HEK293 (cell line): ENCODE measurements at regions not wholly inside any gene's neighbourhood (a gene's known extent, or its start where the extent isn't known, plus 50 kb on each side); places are given as distances from the start of the nearest gene placed in this dataset.

Source experiments
- CTCF ChIP-seq: fragments of 450-650 bp; formaldehyde crosslinking; IDR thresholded peaks from 2 replicates; pipeline ENCODE4 v1.5.1; 2016; ENCODE audit warnings: missing biosample characterization, missing genetic modification characterization
- YY1 ChIP-seq: fragments of 450-650 bp; formaldehyde crosslinking; IDR thresholded peaks from 2 replicates; pipeline ENCODE4 v1.5.1; 2018; ENCODE audit warnings: missing biosample characterization, missing genetic modification characterization
- ZBTB49 ChIP-seq: fragments of 450-650 bp; formaldehyde crosslinking; IDR thresholded peaks from 2 replicates; pipeline ENCODE4 v1.5.1; 2016; ENCODE audit warnings: missing biosample characterization, missing genetic modification characterization, low read depth
- ZNF26 ChIP-seq: fragments of 450-650 bp; formaldehyde crosslinking; IDR thresholded peaks from 2 replicates; pipeline ENCODE4 v1.5.1; 2016; ENCODE audit warnings: missing biosample characterization, missing genetic modification characterization
- TF ChIP-seq, protein P1 (sequence below): fragments of 450-650 bp; formaldehyde crosslinking; IDR thresholded peaks from 2 replicates; pipeline ENCODE4 v1.5.1; 2016; ENCODE audit warnings: missing biosample characterization, missing genetic modification characterization
- TF ChIP-seq, protein P2 (sequence below): fragments of 450-650 bp; formaldehyde crosslinking; IDR thresholded peaks from 2 replicates; pipeline ENCODE4 v1.5.1; 2016; ENCODE audit warnings: missing biosample characterization, missing genetic modification characterization

DNA sequence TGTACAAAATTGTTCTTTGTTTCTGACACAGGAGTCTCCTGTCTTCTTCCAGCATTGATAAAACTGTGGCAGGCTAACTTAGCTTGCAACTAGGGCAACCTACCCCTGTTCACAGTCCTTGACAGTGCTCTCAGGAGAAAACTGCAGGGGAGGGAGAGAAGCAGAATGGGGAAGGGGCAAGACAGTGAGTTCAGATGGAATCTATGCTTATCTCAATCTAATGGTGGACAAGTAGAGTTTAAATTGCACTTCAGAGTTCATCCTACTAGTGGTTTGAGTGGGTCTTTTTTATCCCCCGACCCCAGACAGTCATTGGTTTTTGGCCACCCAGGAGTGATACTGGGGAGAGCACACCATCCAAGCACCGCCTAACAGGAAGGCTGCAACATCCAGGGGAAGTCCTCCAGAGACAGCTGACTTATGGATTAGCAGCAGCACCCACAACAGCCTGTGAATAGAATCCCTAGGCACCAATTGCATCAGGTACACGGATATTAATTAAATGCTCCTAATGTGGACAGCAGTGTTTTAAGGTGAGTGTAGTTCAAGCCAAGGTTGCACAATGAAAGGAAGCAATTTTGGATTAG lies 236.6 kb downstream of the NHLRC3 start:
- TF ChIP-seq, protein P1, sequence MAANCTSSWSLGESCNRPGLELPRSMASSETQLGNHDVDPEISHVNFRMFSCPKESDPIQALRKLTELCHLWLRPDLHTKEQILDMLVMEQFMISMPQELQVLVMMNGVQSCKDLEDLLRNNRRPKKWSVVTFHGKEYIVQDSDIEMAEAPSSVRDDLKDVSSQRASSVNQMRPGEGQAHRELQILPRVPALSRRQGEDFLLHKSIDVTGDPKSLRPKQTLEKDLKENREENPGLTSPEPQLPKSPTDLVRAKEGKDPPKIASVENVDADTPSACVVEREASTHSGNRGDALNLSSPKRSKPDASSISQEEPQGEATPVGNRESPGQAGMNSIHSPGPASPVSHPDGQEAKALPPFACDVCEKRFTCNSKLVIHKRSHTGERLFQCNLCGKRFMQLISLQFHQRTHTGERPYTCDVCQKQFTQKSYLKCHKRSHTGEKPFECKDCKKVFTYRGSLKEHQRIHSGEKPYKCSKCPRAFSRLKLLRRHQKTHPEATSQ (tag by site-specific recombination) = no peak
- TF ChIP-seq CTCF = no peak
- no peak for TF ChIP-seq ZBTB49 (tag by site-specific recombination)
- TF ChIP-seq YY1 (tag by site-specific recombination) = no peak
- TF ChIP-seq ZNF26 = no peak
- TF ChIP-seq, protein P2, sequence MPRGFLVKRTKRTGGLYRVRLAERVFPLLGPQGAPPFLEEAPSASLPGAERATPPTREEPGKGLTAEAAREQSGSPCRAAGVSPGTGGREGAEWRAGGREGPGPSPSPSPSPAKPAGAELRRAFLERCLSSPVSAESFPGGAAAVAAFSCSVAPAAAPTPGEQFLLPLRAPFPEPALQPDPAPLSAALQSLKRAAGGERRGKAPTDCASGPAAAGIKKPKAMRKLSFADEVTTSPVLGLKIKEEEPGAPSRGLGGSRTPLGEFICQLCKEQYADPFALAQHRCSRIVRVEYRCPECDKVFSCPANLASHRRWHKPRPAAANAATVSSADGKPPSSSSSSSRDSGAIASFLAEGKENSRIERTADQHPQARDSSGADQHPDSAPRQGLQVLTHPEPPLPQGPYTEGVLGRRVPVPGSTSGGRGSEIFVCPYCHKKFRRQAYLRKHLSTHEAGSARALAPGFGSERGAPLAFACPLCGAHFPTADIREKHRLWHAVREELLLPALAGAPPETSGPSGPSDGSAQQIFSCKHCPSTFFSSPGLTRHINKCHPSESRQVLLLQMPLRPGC (tag by site-specific recombination) = no peak
